Heart left ventricle (tissue), 13 donors: ENCODE measurements at regions not wholly inside any gene's neighbourhood (a gene's known extent, or its start where the extent isn't known, plus 50 kb on each side); places are given as distances from the start of the nearest gene placed in this dataset.

Experiments used
- POLR2A ChIP-seq, 2 donors: fragments of 450-650 bp; IDR thresholded peaks; one replicate each; pipeline ENCODE4 v1.6.1; 2017; ENCODE audit warnings: antibody characterized with exemption in 2 of 2, mild to moderate bottlenecking in 2 of 2, moderate library complexity in 2 of 2
- TF ChIP-seq, protein P1 (sequence below), 12 donors: fragments of 200-600 bp; sonication (generic) in 4 of 12; IDR thresholded peaks; one replicate each; pipeline versions ENCODE4 v1.5.0 to v1.8.0; 2018 to 2022; ENCODE audit warnings: antibody characterized with exemption in 12 of 12, mild to moderate bottlenecking in 5 of 12
- donor health status: ischemic (EF 13 %, LVEDD 7.1; RV severe dilation, severe dysfunction).
- donor health status: DM: no; HTN: yes; CAD: no.
- donor health status: DM: no; HTN: no; CAD: no.
- donor health status: ischemic (EF 25% LVEDD 6.9; RV normal size, moderate dysfunction).
- donor health status: ischemic (EF 25% LVEDD 5.7; RV mildly dilated, moderate dysfunction).
- donor health status: ischemic (EF 35%, LVEDD 5.7; RV mildly dilated, moderate dysfunction).
- donor health status: nonischemic (EF 11% LVEDD 7.7; RV severe dilation, severe dysfunction).
- donor health status: DM: yes; HTN: yes; CAD: no.
- donor health status: PGD.
- donor health status: ischemic (EF 29% LVEDD 5.4; RV normal size, mild dysfunction).
- donor health status: nonischemic (EF 23%, LVEDD 6.1; RV moderate dilation, normal function).

- TF ChIP-seq, protein P1, sequence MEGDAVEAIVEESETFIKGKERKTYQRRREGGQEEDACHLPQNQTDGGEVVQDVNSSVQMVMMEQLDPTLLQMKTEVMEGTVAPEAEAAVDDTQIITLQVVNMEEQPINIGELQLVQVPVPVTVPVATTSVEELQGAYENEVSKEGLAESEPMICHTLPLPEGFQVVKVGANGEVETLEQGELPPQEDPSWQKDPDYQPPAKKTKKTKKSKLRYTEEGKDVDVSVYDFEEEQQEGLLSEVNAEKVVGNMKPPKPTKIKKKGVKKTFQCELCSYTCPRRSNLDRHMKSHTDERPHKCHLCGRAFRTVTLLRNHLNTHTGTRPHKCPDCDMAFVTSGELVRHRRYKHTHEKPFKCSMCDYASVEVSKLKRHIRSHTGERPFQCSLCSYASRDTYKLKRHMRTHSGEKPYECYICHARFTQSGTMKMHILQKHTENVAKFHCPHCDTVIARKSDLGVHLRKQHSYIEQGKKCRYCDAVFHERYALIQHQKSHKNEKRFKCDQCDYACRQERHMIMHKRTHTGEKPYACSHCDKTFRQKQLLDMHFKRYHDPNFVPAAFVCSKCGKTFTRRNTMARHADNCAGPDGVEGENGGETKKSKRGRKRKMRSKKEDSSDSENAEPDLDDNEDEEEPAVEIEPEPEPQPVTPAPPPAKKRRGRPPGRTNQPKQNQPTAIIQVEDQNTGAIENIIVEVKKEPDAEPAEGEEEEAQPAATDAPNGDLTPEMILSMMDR (IDR thresholded peaks at IDR 0.05) = no peak
- TF ChIP-seq POLR2A (IDR thresholded peaks at IDR 0.05) = no peak
Measured at GRCh38 chr1:79472067-79472656, 465.6 kb upstream of the ADGRL4 start.
